HL-60 (cell line): ENCODE measurements at regions not wholly inside any gene's neighbourhood (a gene's known extent, or its start where the extent isn't known, plus 50 kb on each side); places are given as distances from the start of the nearest gene placed in this dataset.

ENCODE experiments used
- DNase-seq, 2 experiments: peaks; one replicate each; pipeline ENCODE4 v3.0.0-alpha.2; 2010 to 2020; ENCODE audit warnings: low read depth in 1 of 2, low spot score in 1 of 2
- H3K27ac ChIP-seq: fragments of 250-450 bp; sonication (Bioruptor Pico); replicated peaks from 2 replicates; pipeline ENCODE4 v1.5.1; 2020; ENCODE audit warnings: mild to moderate bottlenecking, moderate library complexity
- H3K27me3 ChIP-seq: fragments of 250-450 bp; sonication (Bioruptor Pico); 2 replicates; pipeline ENCODE4 v1.5.1; 2021; ENCODE audit warnings: mild to moderate bottlenecking, moderate library complexity; ENCODE audit not compliant: insufficient read depth, poor library complexity, severe bottlenecking
- H3K4me3 ChIP-seq: replicated peaks from 2 replicates; pipeline ENCODE4 v1.5.1; 2011; ENCODE audit warnings: mild to moderate bottlenecking, control low read depth, low read length; ENCODE audit not compliant: insufficient read depth
- GABPA ChIP-seq: IDR thresholded peaks from 2 replicates; pipeline ENCODE4 v1.6.1; 2012; ENCODE audit warnings: low read depth
- POLR2AphosphoS5 ChIP-seq: IDR thresholded peaks from 2 replicates; pipeline ENCODE4 v1.6.1; 2012; ENCODE audit warnings: low read depth
- SPI1 ChIP-seq: IDR thresholded peaks from 2 replicates; pipeline ENCODE4 v1.6.1; 2012; ENCODE audit warnings: low read depth, mild to moderate bottlenecking, borderline replicate concordance
- TF ChIP-seq, protein P1 (sequence below): IDR thresholded peaks from one replicate; pipeline ENCODE4 v1.5.1; 2011; ENCODE audit warnings: low read length, control low read depth, inconsistent platforms; ENCODE audit not compliant: insufficient read depth
- TF ChIP-seq, protein P2 (sequence below): IDR thresholded peaks from 2 replicates; pipeline ENCODE4 v1.6.1; 2012; ENCODE audit warnings: low read depth; ENCODE audit not compliant: insufficient replicate concordance

DNA sequence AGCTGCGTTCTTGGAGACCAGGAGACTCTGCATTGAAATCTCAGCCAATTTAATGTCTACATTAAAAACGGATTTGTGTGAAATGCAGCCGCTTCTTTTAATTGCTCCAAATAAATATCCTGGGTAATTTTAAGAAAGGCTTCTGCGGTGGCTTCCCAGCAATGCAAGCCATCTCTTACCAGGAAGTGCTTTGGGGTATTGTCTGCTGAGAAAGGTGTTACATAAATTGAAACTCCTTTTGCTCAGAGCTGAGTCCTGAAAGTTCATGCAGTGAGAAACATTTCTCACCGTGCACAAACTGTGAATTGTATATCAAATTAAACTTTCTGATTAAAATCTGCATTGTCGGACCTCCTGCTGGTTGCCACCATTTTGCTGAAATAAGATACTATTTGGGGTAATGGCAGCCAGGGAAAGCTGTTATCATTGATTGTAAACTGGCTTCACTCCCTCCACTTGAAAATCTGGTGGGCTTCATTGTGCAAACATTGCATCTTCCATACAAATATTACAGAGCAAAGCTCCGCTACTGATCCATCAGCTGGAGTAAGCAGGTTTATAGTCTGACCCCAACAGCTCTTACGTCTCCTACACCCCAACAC is 59.5 kb downstream of the ZIC5 start:
- TF ChIP-seq GABPA (no peak), SPI1 (no peak), POLR2AphosphoS5 (no peak)
- TF ChIP-seq, protein P1, sequence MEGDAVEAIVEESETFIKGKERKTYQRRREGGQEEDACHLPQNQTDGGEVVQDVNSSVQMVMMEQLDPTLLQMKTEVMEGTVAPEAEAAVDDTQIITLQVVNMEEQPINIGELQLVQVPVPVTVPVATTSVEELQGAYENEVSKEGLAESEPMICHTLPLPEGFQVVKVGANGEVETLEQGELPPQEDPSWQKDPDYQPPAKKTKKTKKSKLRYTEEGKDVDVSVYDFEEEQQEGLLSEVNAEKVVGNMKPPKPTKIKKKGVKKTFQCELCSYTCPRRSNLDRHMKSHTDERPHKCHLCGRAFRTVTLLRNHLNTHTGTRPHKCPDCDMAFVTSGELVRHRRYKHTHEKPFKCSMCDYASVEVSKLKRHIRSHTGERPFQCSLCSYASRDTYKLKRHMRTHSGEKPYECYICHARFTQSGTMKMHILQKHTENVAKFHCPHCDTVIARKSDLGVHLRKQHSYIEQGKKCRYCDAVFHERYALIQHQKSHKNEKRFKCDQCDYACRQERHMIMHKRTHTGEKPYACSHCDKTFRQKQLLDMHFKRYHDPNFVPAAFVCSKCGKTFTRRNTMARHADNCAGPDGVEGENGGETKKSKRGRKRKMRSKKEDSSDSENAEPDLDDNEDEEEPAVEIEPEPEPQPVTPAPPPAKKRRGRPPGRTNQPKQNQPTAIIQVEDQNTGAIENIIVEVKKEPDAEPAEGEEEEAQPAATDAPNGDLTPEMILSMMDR = no peak
- TF ChIP-seq, protein P2, sequence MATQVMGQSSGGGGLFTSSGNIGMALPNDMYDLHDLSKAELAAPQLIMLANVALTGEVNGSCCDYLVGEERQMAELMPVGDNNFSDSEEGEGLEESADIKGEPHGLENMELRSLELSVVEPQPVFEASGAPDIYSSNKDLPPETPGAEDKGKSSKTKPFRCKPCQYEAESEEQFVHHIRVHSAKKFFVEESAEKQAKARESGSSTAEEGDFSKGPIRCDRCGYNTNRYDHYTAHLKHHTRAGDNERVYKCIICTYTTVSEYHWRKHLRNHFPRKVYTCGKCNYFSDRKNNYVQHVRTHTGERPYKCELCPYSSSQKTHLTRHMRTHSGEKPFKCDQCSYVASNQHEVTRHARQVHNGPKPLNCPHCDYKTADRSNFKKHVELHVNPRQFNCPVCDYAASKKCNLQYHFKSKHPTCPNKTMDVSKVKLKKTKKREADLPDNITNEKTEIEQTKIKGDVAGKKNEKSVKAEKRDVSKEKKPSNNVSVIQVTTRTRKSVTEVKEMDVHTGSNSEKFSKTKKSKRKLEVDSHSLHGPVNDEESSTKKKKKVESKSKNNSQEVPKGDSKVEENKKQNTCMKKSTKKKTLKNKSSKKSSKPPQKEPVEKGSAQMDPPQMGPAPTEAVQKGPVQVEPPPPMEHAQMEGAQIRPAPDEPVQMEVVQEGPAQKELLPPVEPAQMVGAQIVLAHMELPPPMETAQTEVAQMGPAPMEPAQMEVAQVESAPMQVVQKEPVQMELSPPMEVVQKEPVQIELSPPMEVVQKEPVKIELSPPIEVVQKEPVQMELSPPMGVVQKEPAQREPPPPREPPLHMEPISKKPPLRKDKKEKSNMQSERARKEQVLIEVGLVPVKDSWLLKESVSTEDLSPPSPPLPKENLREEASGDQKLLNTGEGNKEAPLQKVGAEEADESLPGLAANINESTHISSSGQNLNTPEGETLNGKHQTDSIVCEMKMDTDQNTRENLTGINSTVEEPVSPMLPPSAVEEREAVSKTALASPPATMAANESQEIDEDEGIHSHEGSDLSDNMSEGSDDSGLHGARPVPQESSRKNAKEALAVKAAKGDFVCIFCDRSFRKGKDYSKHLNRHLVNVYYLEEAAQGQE = no peak
- DNase-seq = no peak
- Histone ChIP-seq H3K27ac (no peak overlapping the region), H3K4me3 (no peak overlapping the region), H3K27me3 (peaks cover 19% of the 10 kb centered on the region)

DNA sequence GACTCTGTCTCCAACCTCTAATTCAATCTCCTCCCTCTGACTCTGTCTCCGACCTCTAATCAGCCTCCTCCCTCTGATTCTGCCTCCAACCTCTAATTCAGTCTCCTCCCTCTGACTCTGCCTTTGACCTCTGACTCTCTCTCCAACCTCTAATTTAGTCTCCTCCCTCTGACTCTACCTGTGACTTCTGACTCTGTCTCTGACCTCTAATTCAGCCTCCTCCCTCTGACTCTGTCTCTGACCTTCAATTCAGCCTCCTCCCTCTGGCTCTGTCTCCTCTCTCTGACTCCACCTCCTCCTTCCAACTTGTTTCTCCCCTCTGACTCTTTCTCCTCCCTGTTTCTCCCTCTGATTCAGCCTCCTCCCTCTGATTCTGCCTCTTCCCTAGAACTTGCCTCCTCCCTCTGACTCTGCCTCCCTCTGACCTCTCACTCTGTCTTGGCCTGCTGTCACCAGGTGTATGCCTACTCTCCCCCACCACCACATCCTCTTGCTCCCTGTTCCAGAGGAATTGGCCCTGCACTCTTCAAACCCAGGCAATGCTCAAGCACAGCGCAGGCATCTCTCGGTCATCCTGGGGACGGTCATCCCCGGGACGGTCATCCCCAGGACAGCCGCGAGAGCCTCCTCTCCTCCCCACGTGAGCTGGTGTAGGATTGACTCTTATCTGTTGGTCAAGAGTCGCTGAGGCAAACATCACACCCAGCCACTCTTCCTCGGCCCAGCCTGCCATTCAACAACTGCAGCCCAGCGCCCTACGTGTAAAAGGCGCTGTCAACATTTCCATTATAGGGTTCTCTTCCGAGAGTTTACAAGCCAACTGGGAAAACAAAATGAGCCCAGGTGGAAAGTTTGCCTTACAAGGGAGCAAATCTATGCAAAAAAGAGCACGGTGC is 60.2 kb downstream of the ZIC5 start:
- DNase-seq = no peak
- Histone ChIP-seq H3K27me3 (peaks cover 21% of the 10 kb centered on the region), H3K4me3 (no peak overlapping the region), H3K27ac (no peak overlapping the region)
- TF ChIP-seq, protein P2 = no peak
- no peak for TF ChIP-seq GABPA
- TF ChIP-seq, protein P1 = no peak
- TF ChIP-seq SPI1 = no peak
- no peak for TF ChIP-seq POLR2AphosphoS5

DNA sequence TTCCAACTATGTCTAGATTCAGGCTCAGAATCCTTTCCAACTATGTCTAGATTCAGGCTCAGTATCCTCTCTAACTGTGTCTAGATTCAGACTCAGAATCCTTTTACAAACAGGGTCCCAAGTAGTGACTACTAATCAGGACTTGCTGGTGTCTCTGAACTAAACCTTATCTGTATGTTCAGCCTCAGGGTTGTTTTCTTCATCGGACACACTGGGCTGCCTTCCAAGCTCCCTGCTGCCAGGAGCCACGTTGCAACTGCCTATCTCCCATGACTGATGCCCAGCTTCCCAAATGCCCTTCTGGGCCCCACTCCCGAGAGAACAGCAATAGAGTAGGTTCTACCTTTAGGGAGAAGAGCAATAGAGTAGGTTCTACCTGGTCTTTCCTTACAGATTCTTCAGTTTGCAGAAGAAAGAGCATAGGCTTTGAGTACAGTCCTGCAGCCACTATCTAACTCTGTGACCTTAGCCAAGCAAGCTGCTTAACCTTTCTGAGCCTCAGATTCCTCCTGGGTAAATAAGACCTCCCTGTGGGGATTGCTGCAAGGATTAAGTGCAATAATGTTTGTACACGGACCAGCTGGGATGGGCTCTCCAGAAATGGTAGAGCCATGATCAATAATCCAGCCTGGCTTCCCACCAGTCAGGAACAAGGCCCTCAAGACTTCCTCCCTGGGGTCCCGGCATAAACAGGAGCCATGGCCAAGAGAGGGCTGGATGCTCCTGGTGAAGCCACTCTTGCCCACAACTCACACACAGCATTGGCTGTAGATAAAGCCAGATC is 61.5 kb downstream of the ZIC5 start:
- DNase-seq = no peak
- no peak overlapping the region for H3K27ac ChIP-seq
- H3K4me3 ChIP-seq = no peak overlapping the region
- TF ChIP-seq SPI1 = no peak
- H3K27me3 ChIP-seq = peaks cover 24% of the 10 kb centered on the region

DNA sequence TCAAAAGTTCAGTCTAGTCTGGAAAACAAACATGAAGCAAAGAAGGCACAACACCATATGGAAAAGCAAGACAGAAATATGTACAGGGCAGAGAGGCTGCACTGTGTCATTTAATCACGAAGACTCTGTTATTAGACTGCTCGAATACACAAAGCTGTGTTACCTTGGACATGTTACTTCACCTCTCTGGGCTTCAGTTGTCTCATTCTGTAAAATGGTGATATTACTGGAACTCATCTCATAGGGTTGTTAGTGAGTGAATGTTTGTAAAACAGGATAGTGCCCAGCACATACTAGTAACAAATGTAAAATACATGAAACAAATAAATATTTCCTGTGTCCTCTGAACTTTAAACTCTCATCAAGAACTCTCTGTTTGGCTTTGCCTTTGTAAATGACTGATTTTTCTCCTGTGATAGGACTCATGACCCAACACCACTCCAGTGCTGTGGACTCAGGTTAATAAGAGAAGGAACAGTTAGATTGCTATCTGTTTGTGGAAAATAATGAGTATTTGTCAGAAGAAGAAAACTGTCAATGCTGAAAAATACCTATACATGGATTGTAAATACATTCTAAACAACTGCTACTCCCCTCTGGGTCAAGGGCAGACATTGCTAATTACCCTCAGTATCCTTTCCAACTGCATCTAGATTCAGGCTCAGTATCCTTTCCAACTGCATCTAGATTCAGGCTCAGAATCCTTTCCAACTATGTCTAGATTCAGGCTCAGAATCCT is 62.3 kb downstream of the ZIC5 start:
- no peak overlapping the region for H3K27ac ChIP-seq
- no peak for DNase-seq
- H3K27me3 ChIP-seq = peaks cover 27% of the 10 kb centered on the region

More for the DNA sequence above, 62.3 kb downstream of the ZIC5 start:
- TF ChIP-seq GABPA = no peak
- TF ChIP-seq SPI1 = no peak
- TF ChIP-seq, protein P2 = no peak
- no peak for TF ChIP-seq POLR2AphosphoS5
- TF ChIP-seq, protein P1 = no peak
- H3K4me3 ChIP-seq = no peak overlapping the region
